OCI-LY7 (cell line): ENCODE measurements at regions not wholly inside any gene's neighbourhood (a gene's known extent, or its start where the extent isn't known, plus 50 kb on each side); places are given as distances from the start of the nearest gene placed in this dataset.

ENCODE experiments used
- BruUV-seq: library from RNA; stranded (reverse); fragments of 400-500 nt; replicated peaks from 2 replicates; lab custom pipeline; 2021; lab: Mats Ljungman, UMichigan
- CTCF ChIA-PET: fragments of 300-600 bp; sonication (Branson Sonifier 250); formaldehyde crosslinking; loops from one replicate; lab custom pipeline; 2022; ENCODE audit warnings: antibody characterized with exemption; ENCODE audit not compliant: unreplicated experiment; lab: Charles Lee
- POLR2A ChIA-PET: fragments of 300-600 bp; sonication (Branson Sonifier 250); formaldehyde crosslinking; loops from one replicate; lab custom pipeline; 2022; ENCODE audit warnings: antibody characterized with exemption; lab: Charles Lee
- DNase-seq: peaks from one replicate; pipeline ENCODE4 v3.0.0-alpha.2; 2015; ENCODE audit warnings: low spot score
- H2AFZ ChIP-seq: fragments of 200-600 bp; sonication (generic), shearing (Covaris generic); 2 replicates; pipeline ENCODE4 v1.6.1; 2014; ENCODE audit warnings: mild to moderate bottlenecking, antibody characterized with exemption, low read length, moderate library complexity
- H3K27ac ChIP-seq: fragments of 200-600 bp; sonication (generic); 2 replicates; pipeline ENCODE4 v1.5.1; 2014; ENCODE audit warnings: mixed run types, low read depth, mild to moderate bottlenecking, moderate library complexity, low read length, inconsistent platforms; ENCODE audit not compliant: poor library complexity, severe bottlenecking
- H3K36me3 ChIP-seq: fragments of 200-600 bp; sonication (generic); 2 replicates; pipeline ENCODE4 v1.6.1; 2014; ENCODE audit warnings: mild to moderate bottlenecking, antibody characterized with exemption, low read length, moderate library complexity, mixed read lengths; ENCODE audit not compliant: insufficient read depth
- H3K4me1 ChIP-seq: fragments of 200-600 bp; sonication (generic); 2 replicates; pipeline ENCODE4 v1.5.1; 2014; ENCODE audit warnings: mild to moderate bottlenecking, low read length; ENCODE audit not compliant: insufficient read depth, poor library complexity, severe bottlenecking
- H3K4me2 ChIP-seq: fragments of 200-600 bp; sonication (generic); 2 replicates; pipeline ENCODE4 v1.6.1; 2014; ENCODE audit warnings: mild to moderate bottlenecking, low read length
- H3K4me3 ChIP-seq: fragments of 200-600 bp; sonication (generic); 2 replicates; pipeline ENCODE4 v1.5.1; 2014; ENCODE audit warnings: mild to moderate bottlenecking, low read depth, low read length; ENCODE audit not compliant: poor library complexity, severe bottlenecking
- H3K79me2 ChIP-seq: fragments of 200-600 bp; sonication (generic); 2 replicates; pipeline ENCODE4 v1.6.1; 2016; ENCODE audit warnings: low read depth, mild to moderate bottlenecking, low read length, moderate library complexity, mixed read lengths; ENCODE audit not compliant: insufficient read depth
- H3K9me2 ChIP-seq: fragments of 200-600 bp; sonication (generic); 2 replicates; pipeline ENCODE4 v1.6.1; 2016; ENCODE audit warnings: mild to moderate bottlenecking, low read length, mixed read lengths; ENCODE audit not compliant: insufficient read depth
- H3K9me3 ChIP-seq: fragments of 200-600 bp; sonication (generic); 2 replicates; pipeline ENCODE4 v1.6.1; 2014; ENCODE audit warnings: mild to moderate bottlenecking, mixed run types, low read length, mixed read lengths
- H4K20me1 ChIP-seq: fragments of 200-600 bp; sonication (generic); 2 replicates; pipeline ENCODE4 v1.6.1; 2014; ENCODE audit warnings: mild to moderate bottlenecking, antibody characterized with exemption, low read length, moderate library complexity, mixed read lengths; ENCODE audit not compliant: insufficient read depth
- CTCF ChIP-seq: fragments of 200-600 bp; sonication (generic); conservative IDR thresholded peaks from 2 replicates; pipeline ENCODE4 v1.5.1; 2014; ENCODE audit warnings: mild to moderate bottlenecking, antibody characterized with exemption, low read length, moderate library complexity, mixed read lengths
- EZH2phosphoT487 ChIP-seq: fragments of 200-600 bp; sonication (generic); IDR thresholded peaks from 2 replicates; pipeline ENCODE4 v1.6.1; 2018; ENCODE audit warnings: low read depth, borderline replicate concordance, mild to moderate bottlenecking, mixed run types, antibody characterized with exemption, low read length, moderate library complexity, mixed read lengths
- intact Hi-C: fragments of 100-400 bp; cut with micrococcal nuclease; formaldehyde crosslinking; loops from one replicate; pipeline ENCODE4 v1.10.0; 2022; ENCODE audit not compliant: unreplicated experiment

GRCh38 chr5:23368393-23368792 is 139.0 kb upstream of the PRDM9 start:
- 0 out of 2 replicates have a peak, but pooled peaks cover 5% of the 10 kb centered on the region for H3K9me3 ChIP-seq
- H3K27ac ChIP-seq, result no peak overlapping the region
- no peak overlapping the region for H3K4me2 ChIP-seq
- no peaks in the 10 kb centered on the region for H4K20me1 ChIP-seq
- no peaks in the 10 kb centered on the region for H3K36me3 ChIP-seq
- CTCF ChIA-PET, result no interaction called here
- H3K9me2 ChIP-seq, result no peaks in the 10 kb centered on the region
- no TSS peak for BruUV-seq
- intact Hi-C loops, result no loop called here
- H3K79me2 ChIP-seq, result no peaks in the 10 kb centered on the region
- no peak overlapping the region for H3K4me3 ChIP-seq
- no peak for TF ChIP-seq CTCF
- TF ChIP-seq EZH2phosphoT487, result no peak
- no peak for DNase-seq
- no peaks in the 10 kb centered on the region for H3K4me1 ChIP-seq
- POLR2A ChIA-PET, result no interaction called here
- no peak overlapping the region for H2AFZ ChIP-seq

- no peak for TF ChIP-seq EZH2phosphoT487
- no peak for DNase-seq
- intact Hi-C loops, result no loop called here
- Histone ChIP-seq H3K4me3 (no peak overlapping the region), H3K4me2 (no peak overlapping the region), H3K9me3 (0 out of 2 replicates have a peak, but pooled peaks cover 5% of the 10 kb centered on the region), H3K9me2 (no peaks in the 10 kb centered on the region), H4K20me1 (no peaks in the 10 kb centered on the region), H3K27ac (no peak overlapping the region), H3K36me3 (no peaks in the 10 kb centered on the region), H2AFZ (no peak overlapping the region), H3K4me1 (no peaks in the 10 kb centered on the region), H3K79me2 (no peaks in the 10 kb centered on the region)
- no TSS peak for BruUV-seq
- ChIA-PET CTCF (no interaction called here), POLR2A (no interaction called here)
Measured at GRCh38 chr5:23367874-23368273, 139.5 kb upstream of the PRDM9 start.

- Histone ChIP-seq H3K4me2 (no peak overlapping the region), H3K79me2 (no peaks in the 10 kb centered on the region), H3K9me3 (no peaks in the 10 kb centered on the region), H3K4me1 (no peaks in the 10 kb centered on the region), H3K27ac (no peak overlapping the region), H3K9me2 (no peaks in the 10 kb centered on the region), H4K20me1 (no peaks in the 10 kb centered on the region), H3K36me3 (no peaks in the 10 kb centered on the region), H2AFZ (no peak overlapping the region), H3K4me3 (no peak overlapping the region)
- CTCF ChIA-PET, result no interaction called here
- POLR2A ChIA-PET, result no interaction called here
- intact Hi-C loops, result no loop called here
- TF ChIP-seq EZH2phosphoT487, result no peak
- no peak for TF ChIP-seq CTCF
- no TSS peak for BruUV-seq
- no peak for DNase-seq
Measured at GRCh38 chr5:23353286-23353685, 154.1 kb upstream of the PRDM9 start.
